ENCODE measurements at regions not wholly inside any gene's neighbourhood (a gene's known extent, or its start where the extent isn't known, plus 50 kb on each side); places are given as distances from the start of the nearest gene placed in this dataset.

DNA sequence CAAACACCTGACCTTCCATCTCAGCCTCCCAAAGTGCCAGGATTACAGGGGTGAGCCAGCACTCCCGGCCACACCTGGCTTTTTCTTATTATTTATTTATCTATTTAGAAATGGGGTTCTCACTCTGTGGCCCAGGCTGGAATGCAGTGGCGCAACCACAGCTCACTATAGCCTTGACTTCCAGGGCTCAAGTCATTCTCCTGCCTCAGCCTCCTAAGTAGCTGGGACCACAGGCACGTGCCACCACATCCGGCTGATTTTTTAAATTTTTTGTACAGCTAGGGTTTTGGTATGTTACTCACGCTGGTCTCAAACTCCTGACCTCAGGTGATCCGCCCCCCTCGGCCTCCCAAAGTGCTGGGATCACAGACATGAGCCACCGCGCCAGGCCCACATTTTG, 56.9 kb upstream of the MYL10 start:
- TF ChIP-seq POLR2A (IDR thresholded peaks at IDR 0.05; ENCODE audit: low read depth, low read length) = no peak
- no peak for TF ChIP-seq EZH2 (IDR thresholded peaks at IDR 0.05; ENCODE audit: borderline replicate concordance, control insufficient read depth, low read depth, low read length)
- no peak for TF ChIP-seq EP300 (IDR thresholded peaks at IDR 0.05; ENCODE audit: borderline replicate concordance in 1 of 2, control insufficient read depth in 1 of 2, low read depth in 2 of 2, low read length in 2 of 2)
- no peak for TF ChIP-seq CREM (IDR thresholded peaks at IDR 0.05; ENCODE audit: low read depth)
